ENCODE measurements at regions not wholly inside any gene's neighbourhood (a gene's known extent, or its start where the extent isn't known, plus 50 kb on each side); places are given as distances from the start of the nearest gene placed in this dataset.

- TF ChIP-seq KLF7 (tag by site-specific recombination; IDR thresholded peaks at IDR 0.05; ENCODE audit: borderline replicate concordance) (no peak), ZNF350 (tag by site-specific recombination; IDR thresholded peaks at IDR 0.05) (no peak), TRIM28 (IDR thresholded peaks at IDR 0.05; ENCODE audit: borderline replicate concordance, low read length) (no peak), ZNF335 (tag by site-specific recombination; conservative IDR thresholded peaks at IDR 0.05) (no peak), ZNF391 (tag by site-specific recombination; IDR thresholded peaks at IDR 0.05; ENCODE audit: borderline replicate concordance, low read depth) (no peak), ZNF555 (tag by site-specific recombination; conservative IDR thresholded peaks at IDR 0.05) (no peak), ZSCAN23 (tag by site-specific recombination; IDR thresholded peaks at IDR 0.05) (no peak), GLIS1 (tag by site-specific recombination; IDR thresholded peaks at IDR 0.05) (no peak), WT1 (tag by site-specific recombination; IDR thresholded peaks at IDR 0.05) (no peak)
These were observed 619.9 kb downstream of the TBC1D22A start (continued) for GRCh38 chr22:47382164-47382890.

DNA sequence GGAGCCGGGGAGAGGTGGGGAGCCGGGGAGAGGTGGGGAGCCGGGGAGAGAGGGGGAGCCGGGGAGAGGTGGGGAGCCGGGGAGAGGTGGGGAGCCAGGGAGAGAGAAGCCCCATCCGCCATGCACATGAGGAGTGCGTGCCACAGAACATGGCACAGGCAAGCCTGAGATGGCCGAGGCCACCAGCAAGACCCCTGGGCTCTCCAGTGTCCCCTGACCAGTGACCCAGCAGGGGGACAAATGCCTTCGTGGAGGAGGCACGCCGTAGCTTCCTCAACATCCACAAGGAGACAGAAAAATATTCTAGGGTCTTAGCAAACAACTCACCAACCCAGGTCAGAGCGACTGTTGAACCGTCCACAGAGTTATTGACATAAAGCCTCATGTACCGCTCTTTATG is 618.8 kb downstream of the TBC1D22A start:
- Histone ChIP-seq H3K9me3 (ENCODE audit: control insufficient read depth, insufficient read depth, low read depth, low read length) (no peaks in the 10 kb centered on the region), H3K4me3 (ENCODE audit: low read depth, low read length) (no peak overlapping the region), H3K27ac (ENCODE audit: extremely low read depth, low read depth, low read length) (no peak overlapping the region), H3K4me1 (ENCODE audit: control insufficient read depth, insufficient read depth, low read length) (no peaks in the 10 kb centered on the region), H3K36me3 (ENCODE audit: control insufficient read depth in 2 of 2, insufficient read depth in 1 of 2, low read length in 2 of 2) (no peaks in the 10 kb centered on the region)
- ChIA-PET POLR2A (no interaction called here), CTCF (no interaction called here)
- no peak for TF ChIP-seq ZNF544 (tag by site-specific recombination; IDR thresholded peaks at IDR 0.05)
- no peak for TF ChIP-seq ZNF791 (tag by site-specific recombination; IDR thresholded peaks at IDR 0.05)
- TF ChIP-seq ZNF350 (tag by site-specific recombination; IDR thresholded peaks at IDR 0.05) = no peak
- no peak for TF ChIP-seq EGR2 (tag by site-specific recombination; IDR thresholded peaks at IDR 0.05; ENCODE audit: low read depth)
- no peak for TF ChIP-seq YY2 (tag by site-specific recombination; IDR thresholded peaks at IDR 0.05)
- TF ChIP-seq ZNF184 (tag by site-specific recombination; IDR thresholded peaks at IDR 0.05) = no peak
- no peak for TF ChIP-seq IKZF3 (tag by site-specific recombination; IDR thresholded peaks at IDR 0.05)
- TF ChIP-seq ZNF621 (tag by site-specific recombination; IDR thresholded peaks at IDR 0.05) = no peak
- TF ChIP-seq MZF1 (tag by site-specific recombination; IDR thresholded peaks at IDR 0.05; ENCODE audit: borderline replicate concordance) = no peak
- TF ChIP-seq ZNF521 (tag by site-specific recombination; IDR thresholded peaks at IDR 0.05) = no peak
- TF ChIP-seq KLF16 (tag by site-specific recombination; IDR thresholded peaks at IDR 0.05) = no peak
- TF ChIP-seq ZNF391 (tag by site-specific recombination; IDR thresholded peaks at IDR 0.05; ENCODE audit: borderline replicate concordance, low read depth) = no peak
- TF ChIP-seq ZNF600 (tag by site-specific recombination; IDR thresholded peaks at IDR 0.05) = no peak
- TF ChIP-seq ZNF175 (tag by site-specific recombination; IDR thresholded peaks at IDR 0.05) = no peak
- no peak for TF ChIP-seq ZNF121 (tag by site-specific recombination; IDR thresholded peaks at IDR 0.05)
- TF ChIP-seq ZBTB10 (tag by site-specific recombination; IDR thresholded peaks at IDR 0.05) = no peak
- TF ChIP-seq ZBTB20 (tag by site-specific recombination; IDR thresholded peaks at IDR 0.05) = no peak
- TF ChIP-seq, protein P1, sequence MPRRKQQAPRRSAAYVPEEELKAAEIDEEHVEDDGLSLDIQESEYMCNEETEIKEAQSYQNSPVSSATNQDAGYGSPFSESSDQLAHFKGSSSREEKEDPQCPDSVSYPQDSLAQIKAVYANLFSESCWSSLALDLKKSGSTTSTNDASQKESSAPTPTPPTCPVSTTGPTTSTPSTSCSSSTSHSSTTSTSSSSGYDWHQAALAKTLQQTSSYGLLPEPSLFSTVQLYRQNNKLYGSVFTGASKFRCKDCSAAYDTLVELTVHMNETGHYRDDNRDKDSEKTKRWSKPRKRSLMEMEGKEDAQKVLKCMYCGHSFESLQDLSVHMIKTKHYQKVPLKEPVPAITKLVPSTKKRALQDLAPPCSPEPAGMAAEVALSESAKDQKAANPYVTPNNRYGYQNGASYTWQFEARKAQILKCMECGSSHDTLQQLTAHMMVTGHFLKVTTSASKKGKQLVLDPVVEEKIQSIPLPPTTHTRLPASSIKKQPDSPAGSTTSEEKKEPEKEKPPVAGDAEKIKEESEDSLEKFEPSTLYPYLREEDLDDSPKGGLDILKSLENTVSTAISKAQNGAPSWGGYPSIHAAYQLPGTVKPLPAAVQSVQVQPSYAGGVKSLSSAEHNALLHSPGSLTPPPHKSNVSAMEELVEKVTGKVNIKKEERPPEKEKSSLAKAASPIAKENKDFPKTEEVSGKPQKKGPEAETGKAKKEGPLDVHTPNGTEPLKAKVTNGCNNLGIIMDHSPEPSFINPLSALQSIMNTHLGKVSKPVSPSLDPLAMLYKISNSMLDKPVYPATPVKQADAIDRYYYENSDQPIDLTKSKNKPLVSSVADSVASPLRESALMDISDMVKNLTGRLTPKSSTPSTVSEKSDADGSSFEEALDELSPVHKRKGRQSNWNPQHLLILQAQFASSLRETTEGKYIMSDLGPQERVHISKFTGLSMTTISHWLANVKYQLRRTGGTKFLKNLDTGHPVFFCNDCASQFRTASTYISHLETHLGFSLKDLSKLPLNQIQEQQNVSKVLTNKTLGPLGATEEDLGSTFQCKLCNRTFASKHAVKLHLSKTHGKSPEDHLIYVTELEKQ (tag by site-specific recombination; IDR thresholded peaks at IDR 0.05; ENCODE audit: borderline replicate concordance) = no peak
